Activated CD4-positive, alpha-beta memory T cell treated with anti-CD3 and anti-CD28 coated beads for 36 hours (primary cell): ENCODE measurements at regions not wholly inside any gene's neighbourhood (a gene's known extent, or its start where the extent isn't known, plus 50 kb on each side); places are given as distances from the start of the nearest gene placed in this dataset.

ENCODE experiments used
- CTCF ChIA-PET: fragments of 350-600 bp; sonication (Branson Sonifier 250); formaldehyde crosslinking; loops from one replicate; lab custom pipeline; 2021; ENCODE audit warnings: antibody characterized with exemption, inconsistent platforms; lab: Charles Lee
- POLR2A ChIA-PET: fragments of 350-600 bp; sonication (Branson Sonifier 250); formaldehyde crosslinking; loops from one replicate; lab custom pipeline; 2021; ENCODE audit warnings: antibody characterized with exemption; lab: Charles Lee
- DNase-seq: peaks from one replicate; pipeline ENCODE4 v3.0.0-alpha.2; 2020
- H3K27ac Mint-ChIP-seq: one replicate; pipeline ENCODE4 v1.8.0; 2021; ENCODE audit warnings: mixed read lengths
- H3K27me3 Mint-ChIP-seq: one replicate; pipeline ENCODE4 v1.8.0; 2021; ENCODE audit warnings: mixed read lengths
- H3K36me3 Mint-ChIP-seq: one replicate; pipeline ENCODE4 v1.8.0; 2021; ENCODE audit warnings: mixed read lengths
- H3K4me1 Mint-ChIP-seq: one replicate; pipeline ENCODE4 v1.8.0; 2021; ENCODE audit warnings: low read depth, mixed read lengths
- H3K4me3 Mint-ChIP-seq: one replicate; pipeline ENCODE4 v1.8.0; 2021; ENCODE audit warnings: mild to moderate bottlenecking, mixed read lengths
- H3K9me3 Mint-ChIP-seq: one replicate; pipeline ENCODE4 v1.8.0; 2021; ENCODE audit warnings: mixed read lengths
- intact Hi-C: fragments of 100-400 bp; cut with micrococcal nuclease; formaldehyde crosslinking; loops from one replicate; pipeline ENCODE4 v1.15.1; 2023

- Mint-ChIP-seq H3K4me1 (no peaks in the 10 kb centered on the region), H3K4me3 (no peak overlapping the region), H3K36me3 (no peaks in the 10 kb centered on the region), H3K27me3 (peaks cover 11% of the 10 kb centered on the region), H3K27ac (no peak overlapping the region), H3K9me3 (no peaks in the 10 kb centered on the region)
- ChIA-PET POLR2A (no interaction called here), CTCF (no interaction called here)
- intact Hi-C loops, result no loop called here
- no peak for DNase-seq
Measured at GRCh38 chr5:110903966-110904365, 165.2 kb downstream of the SLC25A46 start.

- CTCF ChIA-PET, result no interaction called here
- Mint-ChIP-seq H3K4me3 (no peak overlapping the region), H3K27ac (no peak overlapping the region), H3K9me3 (no peaks in the 10 kb centered on the region), H3K4me1 (no peaks in the 10 kb centered on the region), H3K36me3 (no peaks in the 10 kb centered on the region), H3K27me3 (peaks cover 9% of the 10 kb centered on the region)
- no peak for DNase-seq
- intact Hi-C loops, result no loop called here
- POLR2A ChIA-PET, result interaction anchor here (1.2 kb wide), 1 partner anchor 9 kb away, joined by 3 read pairs; no protein-coding TSS in a partner anchor
Measured at GRCh38 chr5:110908848-110909247, 162.7 kb upstream of the TSLP start.

GRCh38 chr5:110909415-110909814, 162.1 kb upstream of the TSLP start:
- POLR2A ChIA-PET, result no interaction called here
- DNase-seq, result no peak
- CTCF ChIA-PET, result no interaction called here
- H3K9me3 Mint-ChIP-seq, result no peaks in the 10 kb centered on the region
- H3K27me3 Mint-ChIP-seq, result peaks cover 9% of the 10 kb centered on the region
- no peak overlapping the region for H3K27ac Mint-ChIP-seq
- no peak overlapping the region for H3K4me3 Mint-ChIP-seq
- intact Hi-C loops, result no loop called here
- no peaks in the 10 kb centered on the region for H3K4me1 Mint-ChIP-seq
- no peaks in the 10 kb centered on the region for H3K36me3 Mint-ChIP-seq

- POLR2A ChIA-PET, result no interaction called here
- Mint-ChIP-seq H3K36me3 (no peaks in the 10 kb centered on the region), H3K27ac (no peak overlapping the region), H3K4me3 (no peak overlapping the region), H3K9me3 (no peaks in the 10 kb centered on the region), H3K27me3 (peaks cover 8% of the 10 kb centered on the region), H3K4me1 (no peaks in the 10 kb centered on the region)
- CTCF ChIA-PET, result no interaction called here
- no peak for DNase-seq
- intact Hi-C loops, result no loop called here
Measured at GRCh38 chr5:110909950-110910349, 161.6 kb upstream of the TSLP start.

GRCh38 chr5:110913221-110913620, 158.3 kb upstream of the TSLP start:
- no peak overlapping the region for H3K27ac Mint-ChIP-seq
- H3K36me3 Mint-ChIP-seq, result no peaks in the 10 kb centered on the region
- no peak overlapping the region for H3K4me3 Mint-ChIP-seq
- ChIA-PET CTCF (no interaction called here), POLR2A (no interaction called here)
- H3K4me1 Mint-ChIP-seq, result no peaks in the 10 kb centered on the region
- peaks cover 5% of the 10 kb centered on the region for H3K27me3 Mint-ChIP-seq
- intact Hi-C loops, result no loop called here
- DNase-seq, result no peak
- H3K9me3 Mint-ChIP-seq, result no peaks in the 10 kb centered on the region

- DNase-seq, result no peak
- Mint-ChIP-seq H3K9me3 (no peaks in the 10 kb centered on the region), H3K27ac (no peak overlapping the region), H3K4me1 (no peaks in the 10 kb centered on the region), H3K27me3 (peaks cover 5% of the 10 kb centered on the region), H3K4me3 (no peak overlapping the region), H3K36me3 (no peaks in the 10 kb centered on the region)
- intact Hi-C loops, result no loop called here
- POLR2A ChIA-PET, result no interaction called here
- CTCF ChIA-PET, result no interaction called here
Measured at GRCh38 chr5:110916381-110917049, 155.0 kb upstream of the TSLP start.

GRCh38 chr5:110917161-110917875, 154.2 kb upstream of the TSLP start:
- CTCF ChIA-PET, result no interaction called here
- Mint-ChIP-seq H3K9me3 (no peaks in the 10 kb centered on the region), H3K27ac (no peak overlapping the region), H3K4me1 (no peaks in the 10 kb centered on the region), H3K27me3 (peaks cover 5% of the 10 kb centered on the region), H3K4me3 (no peak overlapping the region), H3K36me3 (no peaks in the 10 kb centered on the region)
- intact Hi-C loops, result no loop called here
- DNase-seq, result no peak
- POLR2A ChIA-PET, result no interaction called here

GRCh38 chr5:110918683-110919082, 152.8 kb upstream of the TSLP start:
- no peaks in the 10 kb centered on the region for H3K36me3 Mint-ChIP-seq
- peaks cover 11% of the 10 kb centered on the region for H3K27me3 Mint-ChIP-seq
- intact Hi-C loops, result no loop called here

GRCh38 chr5:110923971-110924370, 147.5 kb upstream of the TSLP start:
- CTCF ChIA-PET, result no interaction called here
- POLR2A ChIA-PET, result no interaction called here
- Mint-ChIP-seq H3K4me3 (no peak overlapping the region), H3K9me3 (no peaks in the 10 kb centered on the region), H3K27ac (no peak overlapping the region), H3K4me1 (no peaks in the 10 kb centered on the region), H3K36me3 (no peaks in the 10 kb centered on the region), H3K27me3 (peaks cover 8% of the 10 kb centered on the region)
- DNase-seq, result no peak
- intact Hi-C loops, result no loop called here

More at GRCh38 chr5:110918683-110919082, 152.8 kb upstream of the TSLP start:
- ChIA-PET POLR2A (no interaction called here), CTCF (no interaction called here)
- H3K9me3 Mint-ChIP-seq, result no peaks in the 10 kb centered on the region
- no peaks in the 10 kb centered on the region for H3K4me1 Mint-ChIP-seq
- no peak for DNase-seq
- no peak overlapping the region for H3K27ac Mint-ChIP-seq
- no peak overlapping the region for H3K4me3 Mint-ChIP-seq

- DNase-seq, result no peak
- intact Hi-C loops, result no loop called here
- POLR2A ChIA-PET, result no interaction called here
- no peak overlapping the region for H3K27ac Mint-ChIP-seq
- no peak overlapping the region for H3K4me3 Mint-ChIP-seq
- peaks cover 8% of the 10 kb centered on the region for H3K27me3 Mint-ChIP-seq
- H3K9me3 Mint-ChIP-seq, result no peaks in the 10 kb centered on the region
- H3K36me3 Mint-ChIP-seq, result no peaks in the 10 kb centered on the region
- H3K4me1 Mint-ChIP-seq, result no peaks in the 10 kb centered on the region
- CTCF ChIA-PET, result no interaction called here
Measured at GRCh38 chr5:110925398-110925797, 146.1 kb upstream of the TSLP start.

- H3K9me3 Mint-ChIP-seq, result no peaks in the 10 kb centered on the region
- ChIA-PET POLR2A (no interaction called here), CTCF (no interaction called here)
- no peak for DNase-seq
- H3K4me3 Mint-ChIP-seq, result no peak overlapping the region
- H3K27me3 Mint-ChIP-seq, result peaks cover 8% of the 10 kb centered on the region
- no peaks in the 10 kb centered on the region for H3K36me3 Mint-ChIP-seq
- no peaks in the 10 kb centered on the region for H3K4me1 Mint-ChIP-seq
- intact Hi-C loops, result no loop called here
- no peak overlapping the region for H3K27ac Mint-ChIP-seq
Measured at GRCh38 chr5:110925916-110926315, 145.6 kb upstream of the TSLP start.

- ChIA-PET POLR2A (no interaction called here), CTCF (no interaction called here)
- intact Hi-C loops, result no loop called here
- Mint-ChIP-seq H3K36me3 (no peaks in the 10 kb centered on the region), H3K4me3 (no peak overlapping the region), H3K27me3 (peaks cover 5% of the 10 kb centered on the region), H3K27ac (no peak overlapping the region), H3K9me3 (no peaks in the 10 kb centered on the region), H3K4me1 (no peaks in the 10 kb centered on the region)
- DNase-seq, result no peak
Measured at GRCh38 chr5:110932755-110933488, 138.6 kb upstream of the TSLP start.
